ENCODE measurements at regions not wholly inside any gene's neighbourhood (a gene's known extent, or its start where the extent isn't known, plus 50 kb on each side); places are given as distances from the start of the nearest gene placed in this dataset.

- Mint-ChIP-seq H3K4me3 (no peak overlapping the region), H3K27ac (no peak overlapping the region), H3K4me1 (no peaks in the 10 kb centered on the region), H3K36me3 (no peaks in the 10 kb centered on the region), H3K9me3 (no peaks in the 10 kb centered on the region), H3K27me3 (ENCODE audit: low read depth in 3 of 3) (peaks cover 0 to 2% (median 0%) of the 10 kb centered on the region in 3 donors)
- Histone ChIP-seq H3K79me2 (ENCODE audit: insufficient read depth, low read length) (no peaks in the 10 kb centered on the region), H3K4me3 (replicated peaks in 1 of 3; ENCODE audit: low read depth in 2 of 3, low read length in 3 of 3) (no peak overlapping the region), H3K4me2 (replicated peaks; ENCODE audit: extremely low read depth, low read length, poor library complexity, severe bottlenecking) (no peak overlapping the region), H4K20me1 (ENCODE audit: insufficient read depth, low read length) (no peaks in the 10 kb centered on the region), H3K27me3 (ENCODE audit: control insufficient read depth in 2 of 2, insufficient read depth in 2 of 2, low read length in 2 of 2) (no peaks in the 10 kb centered on the region), H2AFZ (ENCODE audit: insufficient read depth, low read depth, low read length, poor library complexity, severe bottlenecking) (no peak overlapping the region), H3K9me3 (replicated peaks in 1 of 2; ENCODE audit: control insufficient read depth in 1 of 2, insufficient read depth in 1 of 2, low read length in 2 of 2) (peaks cover 0 to 5% of the 10 kb centered on the region in 2 donors), H3K9ac (ENCODE audit: insufficient read depth, low read length, poor library complexity, severe bottlenecking) (no peak overlapping the region), H3K4me1 (ENCODE audit: control insufficient read depth in 1 of 2, insufficient read depth in 2 of 2, low read length in 2 of 2) (no peaks in the 10 kb centered on the region), H3K27ac (ENCODE audit: low read depth in 1 of 2, low read length in 2 of 2) (no peak overlapping the region), H3K36me3 (replicated peaks in 1 of 2; ENCODE audit: control insufficient read depth in 1 of 2, insufficient read depth in 2 of 2, low read length in 2 of 2) (no peaks in the 10 kb centered on the region)
- TF ChIP-seq CTCF (IDR thresholded peaks at IDR 0.05) = no peak
- no peak for DNase-seq
- intact Hi-C loops (cut with micrococcal nuclease) = no loop called here
- no CpG with 5 or more reads among the region's 1 CpG for WGBS (ENCODE audit: insufficient coverage)
These were observed 1308.6 kb downstream of the ARAP2 start for GRCh38 chr4:34935739-34936138.

- Histone ChIP-seq H3K27ac (ENCODE audit: low read depth in 1 of 2, low read length in 2 of 2) (no peak overlapping the region), H3K4me3 (replicated peaks in 1 of 3; ENCODE audit: low read depth in 2 of 3, low read length in 3 of 3) (no peak overlapping the region), H3K4me1 (ENCODE audit: control insufficient read depth in 1 of 2, insufficient read depth in 2 of 2, low read length in 2 of 2) (no peaks in the 10 kb centered on the region), H3K9ac (ENCODE audit: insufficient read depth, low read length, poor library complexity, severe bottlenecking) (no peak overlapping the region), H3K36me3 (replicated peaks in 1 of 2; ENCODE audit: control insufficient read depth in 1 of 2, insufficient read depth in 2 of 2, low read length in 2 of 2) (no peaks in the 10 kb centered on the region), H3K9me3 (replicated peaks in 1 of 2; ENCODE audit: control insufficient read depth in 1 of 2, insufficient read depth in 1 of 2, low read length in 2 of 2) (peaks cover 0 to 5% of the 10 kb centered on the region in 2 donors), H3K4me2 (replicated peaks; ENCODE audit: extremely low read depth, low read length, poor library complexity, severe bottlenecking) (no peak overlapping the region), H4K20me1 (ENCODE audit: insufficient read depth, low read length) (no peaks in the 10 kb centered on the region), H2AFZ (ENCODE audit: insufficient read depth, low read depth, low read length, poor library complexity, severe bottlenecking) (no peak overlapping the region), H3K27me3 (ENCODE audit: control insufficient read depth in 2 of 2, insufficient read depth in 2 of 2, low read length in 2 of 2) (no peaks in the 10 kb centered on the region), H3K79me2 (ENCODE audit: insufficient read depth, low read length) (no peaks in the 10 kb centered on the region)
- no peaks in the 10 kb centered on the region for H3K9me3 Mint-ChIP-seq
- no peaks in the 10 kb centered on the region for H3K27me3 Mint-ChIP-seq (ENCODE audit: low read depth in 3 of 3)
- no peak for TF ChIP-seq CTCF (IDR thresholded peaks at IDR 0.05)
- no peak for DNase-seq
- WGBS (ENCODE audit: insufficient coverage) = 81% methylated on average over 10 of the region's 14 CpGs
- no peak overlapping the region for H3K27ac Mint-ChIP-seq
- H3K4me1 Mint-ChIP-seq = no peaks in the 10 kb centered on the region
- intact Hi-C loops (cut with micrococcal nuclease) = no loop called here
- H3K4me3 Mint-ChIP-seq = no peak overlapping the region
- no peaks in the 10 kb centered on the region for H3K36me3 Mint-ChIP-seq
These were observed 1305.2 kb downstream of the ARAP2 start for GRCh38 chr4:34939073-34939472.
